ENCODE measurements at regions not wholly inside any gene's neighbourhood (a gene's known extent, or its start where the extent isn't known, plus 50 kb on each side); places are given as distances from the start of the nearest gene placed in this dataset.
"Not testable (repeated sequence)": the region's sequence is repeated elsewhere in the genome, so short reads cannot be mapped to it uniquely, and the experiment has no call there.

DNA sequence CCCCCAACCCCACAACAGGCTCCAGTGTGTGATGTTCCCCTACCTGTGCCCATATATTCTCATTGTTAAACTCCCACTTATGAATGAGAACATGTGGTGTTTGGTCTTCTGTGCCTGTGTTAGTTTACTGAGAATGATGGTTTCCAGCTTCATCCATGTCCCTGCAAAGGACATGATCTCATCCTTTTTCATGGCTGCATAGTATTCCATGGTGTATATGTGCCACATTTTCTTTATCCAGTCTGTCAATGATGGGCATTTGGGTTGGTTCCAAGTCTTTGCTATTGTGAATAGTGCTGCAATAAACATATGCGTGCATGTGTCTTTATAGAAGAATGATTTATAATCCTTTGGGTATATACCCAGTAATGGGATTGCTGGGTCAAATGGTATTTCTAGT lies 233.0 kb downstream of the FZD1 start:
- H3K4me2 ChIP-seq (ENCODE audit: insufficient read depth, low read length); H3K9me1 ChIP-seq (ENCODE audit: control insufficient read depth, insufficient read depth, low read length); H3K27ac ChIP-seq (ENCODE audit: extremely low read depth, low read depth, low read length); FAIRE-seq; BruUV-seq (replicated peaks); H3K79me2 ChIP-seq (ENCODE audit: control insufficient read depth, insufficient read depth, low read length); CTCF ChIA-PET (ENCODE audit: low intra/inter-chr PET ratio); H3K9me3 ChIP-seq (replicated peaks; ENCODE audit: control insufficient read depth, insufficient read depth, low read depth, low read length); intact Hi-C loops (cut with micrococcal nuclease); DNase-seq (ENCODE audit: extremely low read depth in 1 of 4, low spot score in 3 of 4); H2AFZ ChIP-seq (ENCODE audit: low read depth, low read length); ATAC-seq; H3K4me1 ChIP-seq (replicated peaks in 1 of 2; ENCODE audit: control insufficient read depth in 2 of 2, insufficient read depth in 2 of 2, low read length in 2 of 2); POLR2A ChIA-PET; H3K36me3 ChIP-seq (ENCODE audit: control insufficient read depth, insufficient read depth, low read length); H3K27me3 ChIP-seq (ENCODE audit: control insufficient read depth in 2 of 2, insufficient read depth in 2 of 2, low read length in 2 of 2); in situ Hi-C loops (cut with MboI); H3K9ac ChIP-seq (ENCODE audit: insufficient read depth in 1 of 2, low read depth in 2 of 2, low read length in 2 of 2); H3K4me3 ChIP-seq; H4K20me1 ChIP-seq (replicated peaks; ENCODE audit: control insufficient read depth, insufficient read depth, low read length): not testable (repeated sequence)
- TF ChIP-seq ZNF146 (CRISPR knock-in tag; IDR thresholded peaks at IDR 0.05; ENCODE audit: unreplicated experiment) (peak; percentile 98), RBM25 (IDR thresholded peaks at IDR 0.05; ENCODE audit: low read depth, low read length, severe bottlenecking) (peak; percentile 47), SMARCA5 (IDR thresholded peaks at IDR 0.05) (peak; percentile 63; the same call in 1 of the 2 replicates), BCOR (IDR thresholded peaks at IDR 0.05) (peak; percentile 54; the same call in 1 of the 2 replicates), KDM1A (IDR thresholded peaks at IDR 0.05) (0 out of 4 replicates have a peak, but pooled peaks of 1 of the 2 experiments have one; percentile 23)
- WGBS (ENCODE audit: insufficient coverage, low coverage, missing lambda C conversion rate), result 0% methylated on average over 1 of the region's 1 CpG

DNA sequence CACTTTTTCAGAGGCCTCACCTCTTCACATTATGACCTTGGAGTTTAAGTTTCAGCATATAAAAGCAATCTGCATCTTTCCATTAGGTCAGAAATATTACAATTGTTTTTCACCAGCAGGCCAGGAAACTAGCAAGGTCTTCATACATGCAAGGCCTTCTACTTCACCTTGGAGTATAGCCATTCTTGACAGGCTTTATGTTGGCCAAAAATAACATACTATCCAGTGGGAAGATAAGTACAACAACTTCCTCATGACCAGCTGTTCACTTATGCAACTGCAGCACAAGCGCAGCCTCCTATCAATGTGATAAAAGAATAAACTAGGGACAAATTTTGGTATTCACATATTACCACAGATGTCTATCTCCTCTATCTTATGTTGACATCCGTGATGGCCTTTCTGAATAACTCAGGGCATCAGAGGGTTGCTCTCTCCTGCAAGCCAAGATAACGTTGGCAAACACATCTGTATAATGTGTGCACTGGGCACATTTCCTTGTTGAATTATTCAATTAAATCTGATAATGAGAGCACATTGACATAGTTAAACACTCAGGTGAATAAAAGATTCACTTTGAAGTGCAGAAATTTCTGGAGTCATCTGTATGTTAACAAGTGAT lies 239.8 kb downstream of the FZD1 start:
- 5% methylated on average over 3 of the region's 3 CpGs for WGBS (ENCODE audit: insufficient coverage, low coverage, missing lambda C conversion rate)
- no TSS peak for BruUV-seq (replicated peaks)
- Histone ChIP-seq H3K79me2 (ENCODE audit: control insufficient read depth, insufficient read depth, low read length) (no peaks in the 10 kb centered on the region), H2AFZ (ENCODE audit: low read depth, low read length) (no peak overlapping the region), H3K27ac (ENCODE audit: extremely low read depth, low read depth, low read length) (no peak overlapping the region), H3K9me1 (ENCODE audit: control insufficient read depth, insufficient read depth, low read length) (no peaks in the 10 kb centered on the region), H3K9me3 (replicated peaks; ENCODE audit: control insufficient read depth, insufficient read depth, low read depth, low read length) (no peaks in the 10 kb centered on the region), H3K4me3 (no peak overlapping the region), H3K36me3 (ENCODE audit: control insufficient read depth, insufficient read depth, low read length) (no peaks in the 10 kb centered on the region), H3K27me3 (ENCODE audit: control insufficient read depth in 2 of 2, insufficient read depth in 2 of 2, low read length in 2 of 2) (no peaks in the 10 kb centered on the region), H3K4me1 (replicated peaks in 1 of 2; ENCODE audit: control insufficient read depth in 2 of 2, insufficient read depth in 2 of 2, low read length in 2 of 2) (no peaks in the 10 kb centered on the region), H4K20me1 (replicated peaks; ENCODE audit: control insufficient read depth, insufficient read depth, low read length) (no peaks in the 10 kb centered on the region), H3K4me2 (ENCODE audit: insufficient read depth, low read length) (no peak overlapping the region), H3K9ac (ENCODE audit: insufficient read depth in 1 of 2, low read depth in 2 of 2, low read length in 2 of 2) (no peak overlapping the region)
- ATAC-seq (no peak), DNase-seq (ENCODE audit: extremely low read depth in 1 of 4, low spot score in 3 of 4) (no peak), FAIRE-seq (no peak)
- ChIA-PET POLR2A (no interaction called here), CTCF (ENCODE audit: low intra/inter-chr PET ratio) (no interaction called here)
- intact Hi-C loops (cut with micrococcal nuclease), result no loop called here
- in situ Hi-C loops (cut with MboI), result no loop called here
- TF ChIP-seq ESRRB (CRISPR knock-in tag; IDR thresholded peaks at IDR 0.05; ENCODE audit: borderline replicate concordance), result no peak
- TF ChIP-seq, protein P1, sequence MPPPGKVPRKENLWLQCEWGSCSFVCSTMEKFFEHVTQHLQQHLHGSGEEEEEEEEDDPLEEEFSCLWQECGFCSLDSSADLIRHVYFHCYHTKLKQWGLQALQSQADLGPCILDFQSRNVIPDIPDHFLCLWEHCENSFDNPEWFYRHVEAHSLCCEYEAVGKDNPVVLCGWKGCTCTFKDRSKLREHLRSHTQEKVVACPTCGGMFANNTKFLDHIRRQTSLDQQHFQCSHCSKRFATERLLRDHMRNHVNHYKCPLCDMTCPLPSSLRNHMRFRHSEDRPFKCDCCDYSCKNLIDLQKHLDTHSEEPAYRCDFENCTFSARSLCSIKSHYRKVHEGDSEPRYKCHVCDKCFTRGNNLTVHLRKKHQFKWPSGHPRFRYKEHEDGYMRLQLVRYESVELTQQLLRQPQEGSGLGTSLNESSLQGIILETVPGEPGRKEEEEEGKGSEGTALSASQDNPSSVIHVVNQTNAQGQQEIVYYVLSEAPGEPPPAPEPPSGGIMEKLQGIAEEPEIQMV (tag; conservative IDR thresholded peaks at IDR 0.05; ENCODE audit: low read depth), result no peak
- TF ChIP-seq, protein P2, sequence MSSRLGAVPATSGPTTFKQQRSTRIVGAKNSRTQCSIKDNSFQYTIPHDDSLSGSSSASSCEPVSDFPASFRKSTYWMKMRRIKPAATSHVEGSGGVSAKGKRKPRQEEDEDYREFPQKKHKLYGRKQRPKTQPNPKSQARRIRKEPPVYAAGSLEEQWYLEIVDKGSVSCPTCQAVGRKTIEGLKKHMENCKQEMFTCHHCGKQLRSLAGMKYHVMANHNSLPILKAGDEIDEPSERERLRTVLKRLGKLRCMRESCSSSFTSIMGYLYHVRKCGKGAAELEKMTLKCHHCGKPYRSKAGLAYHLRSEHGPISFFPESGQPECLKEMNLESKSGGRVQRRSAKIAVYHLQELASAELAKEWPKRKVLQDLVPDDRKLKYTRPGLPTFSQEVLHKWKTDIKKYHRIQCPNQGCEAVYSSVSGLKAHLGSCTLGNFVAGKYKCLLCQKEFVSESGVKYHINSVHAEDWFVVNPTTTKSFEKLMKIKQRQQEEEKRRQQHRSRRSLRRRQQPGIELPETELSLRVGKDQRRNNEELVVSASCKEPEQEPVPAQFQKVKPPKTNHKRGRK (tag; IDR thresholded peaks at IDR 0.05), result no peak
- TF ChIP-seq, protein P3, sequence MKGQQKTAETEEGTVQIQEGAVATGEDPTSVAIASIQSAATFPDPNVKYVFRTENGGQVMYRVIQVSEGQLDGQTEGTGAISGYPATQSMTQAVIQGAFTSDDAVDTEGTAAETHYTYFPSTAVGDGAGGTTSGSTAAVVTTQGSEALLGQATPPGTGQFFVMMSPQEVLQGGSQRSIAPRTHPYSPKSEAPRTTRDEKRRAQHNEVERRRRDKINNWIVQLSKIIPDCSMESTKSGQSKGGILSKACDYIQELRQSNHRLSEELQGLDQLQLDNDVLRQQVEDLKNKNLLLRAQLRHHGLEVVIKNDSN (CRISPR knock-in tag; IDR thresholded peaks at IDR 0.05), result no peak
